ENCODE measurements at regions not wholly inside any gene's neighbourhood (a gene's known extent, or its start where the extent isn't known, plus 50 kb on each side); places are given as distances from the start of the nearest gene placed in this dataset.

GRCh38 chr15:93829115-93829870 lies 402.1 kb upstream of the MCTP2 start:
- TF ChIP-seq CTCF (conservative IDR thresholded peaks at IDR 0.05; ENCODE audit: low read length) (no peak), EZH2phosphoT487 (IDR thresholded peaks at IDR 0.05; ENCODE audit: borderline replicate concordance) (no peak)

Measured in Loucy (cell line).